ENCODE measurements at regions not wholly inside any gene's neighbourhood (a gene's known extent, or its start where the extent isn't known, plus 50 kb on each side); places are given as distances from the start of the nearest gene placed in this dataset.

DNA sequence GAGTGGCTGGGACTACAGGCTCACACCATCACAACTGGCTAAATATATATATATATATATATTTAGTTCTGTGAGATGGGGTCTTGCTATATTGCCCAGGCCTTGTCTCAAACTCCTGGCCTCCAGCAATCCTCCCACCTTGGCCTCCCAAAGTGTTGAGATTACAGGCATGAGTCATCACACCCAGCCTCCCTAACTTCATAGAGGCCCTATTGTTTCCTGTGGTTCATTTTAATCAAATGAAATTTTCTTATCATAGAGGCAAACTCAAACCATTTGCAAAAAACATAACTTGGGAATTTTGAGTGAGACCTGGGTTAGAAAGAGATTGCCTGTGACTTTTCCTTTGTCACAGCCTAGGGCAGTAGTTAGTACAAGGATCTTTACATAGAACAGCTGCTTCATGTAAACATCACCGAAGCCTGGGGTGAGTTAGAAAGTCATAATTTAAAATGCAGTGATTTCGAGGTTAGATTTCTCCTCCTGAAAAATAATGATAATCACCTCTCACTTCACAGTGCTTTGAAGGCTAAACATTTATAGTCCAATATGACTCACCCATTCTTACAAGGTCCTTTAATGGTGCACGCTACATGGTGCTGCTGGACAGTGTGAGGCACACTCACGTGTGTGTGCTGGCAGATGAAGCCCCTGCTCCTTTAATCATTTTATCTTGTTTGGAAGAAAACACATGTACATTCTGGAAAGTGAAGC is 188.9 kb downstream of the RHOU start:
- H3K36me3 ChIP-seq (replicated peaks; ENCODE audit: insufficient read depth, low read depth), result no peaks in the 10 kb centered on the region
- DNase-seq (ENCODE audit: low spot score), result peak; percentile 40
- no peaks in the 10 kb centered on the region for H3K27me3 ChIP-seq
- H2AFZ ChIP-seq, result no peak overlapping the region
- H3K9me3 ChIP-seq (ENCODE audit: low read depth), result no peaks in the 10 kb centered on the region
- no peaks in the 10 kb centered on the region for H3K79me2 ChIP-seq
- H3K4me2 ChIP-seq, result no peak overlapping the region
- TF ChIP-seq EZH2phosphoT487 (IDR thresholded peaks at IDR 0.05; ENCODE audit: low read depth, severe bottlenecking, unreplicated experiment) (no peak), CTCF (IDR thresholded peaks at IDR 0.05; ENCODE audit: poor library complexity) (no peak), EZH2 (IDR thresholded peaks at IDR 0.05; ENCODE audit: borderline replicate concordance) (no peak)
- WGBS (ENCODE audit: low lambda C conversion rate, missing lambda C conversion rate), result 41% methylated on average over 4 of the region's 4 CpGs
- H3K4me3 ChIP-seq, result no peak overlapping the region
- H3K9me2 ChIP-seq (replicated peaks; ENCODE audit: insufficient read depth), result no peaks in the 10 kb centered on the region
- peak overlapping the region; percentile 34 for H3K27ac ChIP-seq
- H3K4me1 ChIP-seq (ENCODE audit: insufficient read depth), result peaks cover 32% of the 10 kb centered on the region
- no peaks in the 10 kb centered on the region for H4K20me1 ChIP-seq (ENCODE audit: insufficient read depth, poor library complexity, severe bottlenecking)

- DNase-seq (ENCODE audit: low spot score), result no peak
- Histone ChIP-seq H3K9me3 (ENCODE audit: low read depth) (no peaks in the 10 kb centered on the region), H3K4me3 (no peak overlapping the region), H3K36me3 (replicated peaks; ENCODE audit: insufficient read depth, low read depth) (no peaks in the 10 kb centered on the region), H3K4me1 (ENCODE audit: insufficient read depth) (peaks cover 35% of the 10 kb centered on the region), H2AFZ (no peak overlapping the region), H3K79me2 (no peaks in the 10 kb centered on the region), H3K27ac (no peak overlapping the region), H3K4me2 (no peak overlapping the region), H3K27me3 (no peaks in the 10 kb centered on the region), H3K9me2 (replicated peaks; ENCODE audit: insufficient read depth) (no peaks in the 10 kb centered on the region), H4K20me1 (ENCODE audit: insufficient read depth, poor library complexity, severe bottlenecking) (no peaks in the 10 kb centered on the region)
- WGBS (ENCODE audit: low lambda C conversion rate, missing lambda C conversion rate), result 93% methylated on average over 3 of the region's 3 CpGs
- no peak for TF ChIP-seq EZH2phosphoT487 (IDR thresholded peaks at IDR 0.05; ENCODE audit: low read depth, severe bottlenecking, unreplicated experiment)
- no peak for TF ChIP-seq CTCF (IDR thresholded peaks at IDR 0.05; ENCODE audit: poor library complexity)
- no peak for TF ChIP-seq EZH2 (IDR thresholded peaks at IDR 0.05; ENCODE audit: borderline replicate concordance)
Measured at GRCh38 chr1:228925691-228926090, 190.4 kb downstream of the RHOU start.

GRCh38 chr1:228927421-228927820 is 192.1 kb downstream of the RHOU start:
- no peak for TF ChIP-seq EZH2 (IDR thresholded peaks at IDR 0.05; ENCODE audit: borderline replicate concordance)
- TF ChIP-seq EZH2phosphoT487 (IDR thresholded peaks at IDR 0.05; ENCODE audit: low read depth, severe bottlenecking, unreplicated experiment), result no peak
- TF ChIP-seq CTCF (IDR thresholded peaks at IDR 0.05; ENCODE audit: poor library complexity), result no peak
- H3K27ac ChIP-seq, result peak overlapping the region; percentile 30
- H3K9me2 ChIP-seq (replicated peaks; ENCODE audit: insufficient read depth), result no peaks in the 10 kb centered on the region
- H3K79me2 ChIP-seq, result no peaks in the 10 kb centered on the region
- no peak overlapping the region for H3K4me3 ChIP-seq
- no peaks in the 10 kb centered on the region for H3K9me3 ChIP-seq (ENCODE audit: low read depth)
- H3K27me3 ChIP-seq, result no peaks in the 10 kb centered on the region
- H2AFZ ChIP-seq, result no peak overlapping the region
- 68% methylated on average over 4 of the region's 4 CpGs for WGBS (ENCODE audit: low lambda C conversion rate, missing lambda C conversion rate)
- no peak for DNase-seq (ENCODE audit: low spot score)
- H3K4me2 ChIP-seq, result no peak overlapping the region
- no peaks in the 10 kb centered on the region for H4K20me1 ChIP-seq (ENCODE audit: insufficient read depth, poor library complexity, severe bottlenecking)
- peaks cover 30% of the 10 kb centered on the region for H3K4me1 ChIP-seq (ENCODE audit: insufficient read depth)
- no peaks in the 10 kb centered on the region for H3K36me3 ChIP-seq (replicated peaks; ENCODE audit: insufficient read depth, low read depth)

All from hepatocyte (in vitro differentiated cells).